ENCODE measurements at regions not wholly inside any gene's neighbourhood (a gene's known extent, or its start where the extent isn't known, plus 50 kb on each side); places are given as distances from the start of the nearest gene placed in this dataset.

GRCh38 chr6:63456734-63457133 is 115.5 kb upstream of the LOC128125822 start:
- Histone ChIP-seq H3K27me3 (no peaks in the 10 kb centered on the region), H3K36me3 (no peaks in the 10 kb centered on the region), H3K4me1 (peaks cover 3 to 21% (median 10%) of the 10 kb centered on the region in 4 donors), H3K4me3 (no peak overlapping the region), H3K27ac (no peak overlapping the region), H3K9me3 (no peaks in the 10 kb centered on the region)
- no peak for DNase-seq
- intact Hi-C loops (cut with DNase I; ENCODE audit: low total_unique reads), result no loop called here
- in situ Hi-C loops (cut with MboI; ENCODE audit: low pct_ligation_motif_present in 1 of 4, low pct_unique_long_range_greater_than_20kb in 1 of 4, low sequenced_read_pairs in 3 of 4), result no loop called here
- no peak for TF ChIP-seq EP300 (IDR thresholded peaks at IDR 0.05; ENCODE audit: low read depth)
- TF ChIP-seq POLR2A (IDR thresholded peaks at IDR 0.05), result no peak
- TF ChIP-seq CTCF (IDR thresholded peaks at IDR 0.05), result no peak
- TF ChIP-seq POLR2AphosphoS5 (IDR thresholded peaks at IDR 0.05), result no peak

- peak overlapping the region; percentile 77 to 83 (median 80) for H3K27ac ChIP-seq
- peak in 1 of 3 donors; percentile 67 for TF ChIP-seq POLR2AphosphoS5 (IDR thresholded peaks at IDR 0.05)
- no peak for TF ChIP-seq CTCF (IDR thresholded peaks at IDR 0.05)
- no peak for TF ChIP-seq POLR2A (IDR thresholded peaks at IDR 0.05)
- TF ChIP-seq EP300 (IDR thresholded peaks at IDR 0.05; ENCODE audit: low read depth), result no peak
- in situ Hi-C loops (cut with MboI; ENCODE audit: low pct_ligation_motif_present in 1 of 4, low pct_unique_long_range_greater_than_20kb in 1 of 4, low sequenced_read_pairs in 3 of 4), result no loop called here
- H3K4me1 ChIP-seq, result peaks cover 3 to 10% (median 10%) of the 10 kb centered on the region in 4 donors
- WGBS, 2 donors (ENCODE audit: low coverage in 1 of 2), result 37 to 46% methylated on average over 4 to 6 of the region's 6 CpGs
- DNase-seq, result no peak
- no peaks in the 10 kb centered on the region for H3K9me3 ChIP-seq
- H3K4me3 ChIP-seq, result no peak overlapping the region
- H3K27me3 ChIP-seq, result no peaks in the 10 kb centered on the region
- H3K36me3 ChIP-seq, result no peaks in the 10 kb centered on the region
- intact Hi-C loops (cut with DNase I; ENCODE audit: low total_unique reads), result no loop called here
Measured at GRCh38 chr6:63458480-63459115, 113.7 kb upstream of the LOC128125822 start.

GRCh38 chr6:63459814-63460213 is 112.5 kb upstream of the LOC128125822 start:
- Histone ChIP-seq H3K4me1 (peaks cover 3 to 14% (median 10%) of the 10 kb centered on the region in 4 donors), H3K27me3 (no peaks in the 10 kb centered on the region), H3K27ac (no peak overlapping the region), H3K4me3 (no peak overlapping the region), H3K36me3 (no peaks in the 10 kb centered on the region), H3K9me3 (no peaks in the 10 kb centered on the region)
- no peak for DNase-seq
- 73 to 86% methylated on average over 2 to 5 of the region's 5 CpGs for WGBS, 2 donors (ENCODE audit: low coverage in 1 of 2)
- intact Hi-C loops (cut with DNase I; ENCODE audit: low total_unique reads), result no loop called here
- TF ChIP-seq EP300 (IDR thresholded peaks at IDR 0.05; ENCODE audit: low read depth) (no peak), CTCF (IDR thresholded peaks at IDR 0.05) (no peak)
- in situ Hi-C loops (cut with MboI; ENCODE audit: low pct_ligation_motif_present in 1 of 4, low pct_unique_long_range_greater_than_20kb in 1 of 4, low sequenced_read_pairs in 3 of 4), result no loop called here

GRCh38 chr6:63460971-63461370 is 111.3 kb upstream of the LOC128125822 start:
- no peak for DNase-seq
- in situ Hi-C loops (cut with MboI; ENCODE audit: low pct_ligation_motif_present in 1 of 4, low pct_unique_long_range_greater_than_20kb in 1 of 4, low sequenced_read_pairs in 3 of 4), result no loop called here
- H3K4me3 ChIP-seq, result no peak overlapping the region
- H3K36me3 ChIP-seq, result no peaks in the 10 kb centered on the region
- TF ChIP-seq CTCF (IDR thresholded peaks at IDR 0.05) (no peak), EP300 (IDR thresholded peaks at IDR 0.05; ENCODE audit: low read depth) (no peak), POLR2A (IDR thresholded peaks at IDR 0.05) (no peak), POLR2AphosphoS5 (IDR thresholded peaks at IDR 0.05) (no peak)
- no peaks in the 10 kb centered on the region for H3K27me3 ChIP-seq
- intact Hi-C loops (cut with DNase I; ENCODE audit: low total_unique reads), result no loop called here
- 91 to 94% methylated on average over 9 to 10 of the region's 10 CpGs for WGBS, 2 donors (ENCODE audit: low coverage in 1 of 2)
- no peak overlapping the region for H3K27ac ChIP-seq
- H3K4me1 ChIP-seq, result peaks cover 3 to 14% (median 10%) of the 10 kb centered on the region in 4 donors
- H3K9me3 ChIP-seq, result no peaks in the 10 kb centered on the region
